ENCODE measurements at regions not wholly inside any gene's neighbourhood (a gene's known extent, or its start where the extent isn't known, plus 50 kb on each side); places are given as distances from the start of the nearest gene placed in this dataset.

GRCh38 chr5:36820900-36821299 lies 55.7 kb upstream of the NIPBL start:
- TF ChIP-seq POLR2A (IDR thresholded peaks at IDR 0.05) (no peak), CTCF (IDR thresholded peaks at IDR 0.05) (no peak)

Data from breast epithelium (tissue), 3 donors.